A549 (cell line): ENCODE measurements at regions not wholly inside any gene's neighbourhood (a gene's known extent, or its start where the extent isn't known, plus 50 kb on each side); places are given as distances from the start of the nearest gene placed in this dataset.
A peak's percentile ranks its signal among the peaks of the same experiment; 100 is the strongest.

Experiments used
- ATAC-seq, 2 experiments: fragments of 200-7000 bp in 1 of 2; fragments of >200 bp in 1 of 2; cut with Nextera tagmentation in 1 of 2; cut with Tn5 transposase in 1 of 2; 3 replicates each; pipeline versions ENCODE4 v1.8.0 to v1.9.1; 2018 to 2020; ENCODE audit warnings: mild to moderate bottlenecking in 1 of 2, moderate library complexity in 1 of 2
- CTCF ChIA-PET: fragments of 300-600 bp; sonication (Branson Sonifier 250); formaldehyde crosslinking; extraction: SDS; loops from one replicate; lab custom pipeline; 2021; ENCODE audit warnings: antibody characterized with exemption, inconsistent platforms; lab: Yijun Ruan, JAX
- POLR2A ChIA-PET: fragments of 350-600 bp; formaldehyde crosslinking; extraction: SDS; loops from one replicate; lab custom pipeline; 2021; ENCODE audit warnings: antibody characterized with exemption, inconsistent platforms; lab: Yijun Ruan, JAX
- DNase-seq, 2 experiments: peaks; one replicate each; pipeline versions ENCODE4 v3.0.0 to v3.0.0-alpha.2; 2011 to 2016; ENCODE audit warnings: low read depth in 1 of 2, low spot score in 1 of 2
- FAIRE-seq: peaks from 2 replicates; lab custom pipeline; 2011; peaks lifted over from hg19 to GRCh38; lab: Jason Lieb, UNC
- H3K27ac ChIP-seq, 2 experiments: fragments of >200 bp; sonication (Bioruptor Twin); formaldehyde crosslinking; 3 replicates each; pipeline ENCODE4 v1.5.1; 2016 to 2017
- H3K4me1 ChIP-seq: fragments of >200 bp; sonication (Bioruptor Twin); formaldehyde crosslinking; 3 replicates; pipeline ENCODE4 v1.6.1; 2016
- H3K4me2 ChIP-seq: fragments of >200 bp; sonication (Bioruptor Twin); formaldehyde crosslinking; 3 replicates; pipeline ENCODE4 v1.6.1; 2016
- H3K4me3 ChIP-seq: fragments of >200 bp; sonication (Bioruptor Twin); formaldehyde crosslinking; 3 replicates; pipeline ENCODE4 v1.5.1; 2016
- H3K9me3 ChIP-seq: fragments of >200 bp; sonication (Bioruptor Twin); formaldehyde crosslinking; 3 replicates; pipeline ENCODE4 v1.6.1; 2016
- BHLHE40 ChIP-seq: IDR thresholded peaks from 2 replicates; pipeline ENCODE4 v1.6.1; 2012; ENCODE audit warnings: low read depth, low read length, inconsistent platforms
- CBX2 ChIP-seq: fragments of 200-600 bp; sonication (generic); IDR thresholded peaks from 2 replicates; pipeline ENCODE4 v1.6.1; 2016; ENCODE audit warnings: low read depth, mild to moderate bottlenecking, borderline replicate concordance
- CBX8 ChIP-seq: fragments of 200-600 bp; sonication (generic); IDR thresholded peaks from 2 replicates; pipeline ENCODE4 v1.6.1; 2016
- CHD2 ChIP-seq: fragments of 150-350 bp; IDR thresholded peaks from 2 replicates; pipeline ENCODE4 v1.6.1; 2014; ENCODE audit warnings: low read length; ENCODE audit not compliant: partially characterized antibody
- CHD4 ChIP-seq: fragments of 200-600 bp; sonication (generic); IDR thresholded peaks from 2 replicates; pipeline ENCODE4 v1.6.1; 2016; ENCODE audit warnings: antibody characterized with exemption, mild to moderate bottlenecking, borderline replicate concordance
- EHMT2 ChIP-seq: fragments of 200-600 bp; sonication (generic); IDR thresholded peaks from 2 replicates; pipeline ENCODE4 v1.6.1; 2016; ENCODE audit warnings: antibody characterized with exemption, low read depth, mild to moderate bottlenecking, moderate library complexity
- EP300 ChIP-seq, 2 experiments: fragments of >200 bp; sonication (Bioruptor Twin); formaldehyde crosslinking; IDR thresholded peaks; 2 replicates in 1 of 2; 3 replicates in 1 of 2; pipeline ENCODE4 v1.6.1; 2016 to 2017
- FOSL2 ChIP-seq, 2 experiments: fragments of 450-650 bp in 1 of 2; fragments of >200 bp in 1 of 2; sonication (Bioruptor Twin) in 1 of 2; formaldehyde crosslinking; IDR thresholded peaks; 2 replicates each; pipeline versions ENCODE4 v1.5.0 to v1.6.1; 2016 to 2020; ENCODE audit warnings: mild to moderate bottlenecking in 1 of 2, moderate library complexity in 1 of 2
- HES2 ChIP-seq: fragments of >200 bp; sonication (Bioruptor Twin); formaldehyde crosslinking; IDR thresholded peaks from 2 replicates; pipeline ENCODE4 v1.6.1; 2016
- JUNB ChIP-seq: fragments of >200 bp; sonication (Bioruptor Twin); formaldehyde crosslinking; IDR thresholded peaks from 2 replicates; pipeline ENCODE4 v1.6.1; 2016
- KDM1A ChIP-seq: fragments of 200-600 bp; sonication (generic); IDR thresholded peaks from 2 replicates; pipeline ENCODE4 v1.6.1; 2016; ENCODE audit warnings: low read depth, mild to moderate bottlenecking
- KDM5A ChIP-seq: fragments of 200-600 bp; sonication (generic); IDR thresholded peaks from 2 replicates; pipeline ENCODE4 v1.6.1; 2016; ENCODE audit warnings: antibody characterized with exemption, mild to moderate bottlenecking
- NPAS2 ChIP-seq: fragments of 250-450 bp; sonication (Bioruptor Pico); IDR thresholded peaks from 2 replicates; pipeline ENCODE4 v1.8.0; 2022; ENCODE audit warnings: mild to moderate bottlenecking, moderate library complexity, borderline replicate concordance
- NR3C1 ChIP-seq: fragments of >200 bp; sonication (Bioruptor Twin); formaldehyde crosslinking; IDR thresholded peaks from 3 replicates; pipeline ENCODE4 v1.6.1; 2017
- PHF8 ChIP-seq: fragments of 200-600 bp; sonication (generic); IDR thresholded peaks from 2 replicates; pipeline ENCODE4 v1.6.1; 2016; ENCODE audit warnings: low read depth, mild to moderate bottlenecking, antibody characterized with exemption, moderate library complexity, borderline replicate concordance
- RCOR1 ChIP-seq: fragments of 150-350 bp; IDR thresholded peaks from 2 replicates; pipeline ENCODE4 v1.6.1; 2014; ENCODE audit warnings: antibody characterized with exemption, low read length, low read depth
- REST ChIP-seq: fragments of 200-600 bp; sonication (generic); IDR thresholded peaks from 2 replicates; pipeline ENCODE4 v1.6.1; 2016; ENCODE audit warnings: antibody characterized with exemption, mild to moderate bottlenecking, moderate library complexity
- SREBF2 ChIP-seq: fragments of 450-650 bp; IDR thresholded peaks from 2 replicates; pipeline ENCODE4 v1.6.1; 2014; ENCODE audit warnings: mild to moderate bottlenecking, moderate library complexity
- TP53 ChIP-seq: fragments of 250-450 bp; sonication (Bioruptor Pico); IDR thresholded peaks from 2 replicates; pipeline ENCODE4 v1.5.0; 2021; ENCODE audit warnings: mild to moderate bottlenecking, moderate library complexity
- WGBS: methylation state at CpG from one replicate; pipeline ENCODE4 v1.1.6; 2017; ENCODE audit errors: missing lambda C conversion rate; 5-methylcytosine and 5-hydroxymethylcytosine counted together

DNA sequence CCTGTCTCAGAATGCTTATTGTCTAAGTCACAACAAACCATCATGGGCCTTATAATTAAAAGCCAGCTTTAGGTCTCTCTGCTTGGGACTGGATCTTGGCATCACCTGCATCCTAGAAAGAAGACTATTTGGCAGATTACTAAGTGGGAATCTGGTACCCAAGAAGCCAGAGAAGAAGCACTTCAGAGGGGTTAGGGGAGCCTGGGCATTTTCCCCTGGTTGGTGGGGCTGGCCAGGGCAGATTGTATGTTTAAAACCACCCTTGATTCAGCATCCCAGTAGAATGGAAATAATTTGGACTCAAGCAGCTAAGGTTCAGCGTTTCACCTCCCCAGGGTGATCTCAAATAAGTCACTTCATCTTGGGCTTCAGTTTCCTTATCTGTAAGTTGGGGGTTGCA lies 193.7 kb downstream of the MIAT start:
- no peak for TF ChIP-seq NR3C1
- no peak for TF ChIP-seq CBX8
- ChIA-PET CTCF (interaction anchor here (1.2 kb wide), 1 partner anchor 15 kb away, joined by 3 read pairs; no protein-coding TSS in a partner anchor), POLR2A (no interaction called here)
- 0% methylated on average over 1 of the region's 1 CpG for WGBS
- FAIRE-seq, result no peak
- no peak overlapping the region for H3K27ac ChIP-seq
- no peak for DNase-seq
- ATAC-seq, result no peak
- no peaks in the 10 kb centered on the region for H3K4me1 ChIP-seq
- H3K4me2 ChIP-seq, result no peak overlapping the region
- H3K4me3 ChIP-seq, result no peak overlapping the region
- no peaks in the 10 kb centered on the region for H3K9me3 ChIP-seq

GRCh38 chr22:26852176-26852575 lies 194.8 kb downstream of the MIAT start:
- CTCF ChIA-PET, result interaction anchor here (0.6 to 1.2 kb wide), 3 partner anchors 14 to 795 kb away, joined by 3 to 4 read pairs (median 3); no protein-coding TSS in a partner anchor
- no peak for DNase-seq

DNA sequence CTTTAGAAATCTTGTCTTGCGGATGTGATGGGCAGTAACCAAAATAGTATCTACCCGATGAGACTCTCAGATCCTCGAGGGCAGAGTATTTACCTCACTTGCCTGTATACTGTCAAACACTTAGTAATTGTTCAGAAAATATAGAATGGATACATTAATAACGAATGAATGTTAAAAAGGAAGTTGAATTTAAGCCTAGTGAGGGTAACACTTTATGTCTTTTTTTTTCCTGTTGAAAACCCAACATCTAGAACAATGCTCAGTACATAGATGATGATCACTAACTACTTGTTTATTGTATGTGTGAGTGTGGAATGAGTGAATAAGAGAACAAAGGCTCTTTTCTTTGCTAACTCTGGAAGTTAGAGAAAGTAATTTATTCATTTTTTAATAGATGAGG lies 195.7 kb downstream of the MIAT start:
- FAIRE-seq, result no peak
- WGBS, result 49% methylated on average over 4 of the region's 4 CpGs
- Histone ChIP-seq H3K4me3 (no peak overlapping the region), H3K4me2 (no peak overlapping the region), H3K4me1 (no peaks in the 10 kb centered on the region), H3K9me3 (no peaks in the 10 kb centered on the region), H3K27ac (no peak overlapping the region)
- ATAC-seq, result no peak
- ChIA-PET POLR2A (no interaction called here), CTCF (no interaction called here)
- TF ChIP-seq HES2 (no peak), NR3C1 (no peak), JUNB (no peak), REST (no peak), KDM5A (no peak), CHD2 (no peak), CBX2 (no peak), PHF8 (no peak), CHD4 (no peak), RCOR1 (no peak), EP300 (IDR thresholded peaks at IDR 0.05) (no peak), SREBF2 (no peak), NPAS2 (CRISPR knock-in tag) (no peak), EHMT2 (no peak), FOSL2 (IDR thresholded peaks at IDR 0.05) (no peak), FOSL2 (CRISPR knock-in tag; IDR thresholded peaks at IDR 0.05) (no peak), KDM1A (no peak), TP53 (no peak), BHLHE40 (no peak)
- no peak for DNase-seq

More at GRCh38 chr22:26852176-26852575, 194.8 kb downstream of the MIAT start:
- no peak overlapping the region for H3K27ac ChIP-seq
- POLR2A ChIA-PET, result interaction anchor here (0.6 kb wide), 1 partner anchor 256 kb away, joined by 5 read pairs; no protein-coding TSS in a partner anchor
- FAIRE-seq, result no peak
- no peak overlapping the region for H3K4me2 ChIP-seq
- no peak overlapping the region for H3K4me3 ChIP-seq
- ATAC-seq, result no peak
- WGBS, result 39% methylated on average over 4 of the region's 6 CpGs
- no peaks in the 10 kb centered on the region for H3K4me1 ChIP-seq
- TF ChIP-seq KDM5A, result no peak
- peak; percentile 77 for TF ChIP-seq REST
- H3K9me3 ChIP-seq, result no peaks in the 10 kb centered on the region
